GM20000 (cell line): ENCODE measurements at regions not wholly inside any gene's neighbourhood (a gene's known extent, or its start where the extent isn't known, plus 50 kb on each side); places are given as distances from the start of the nearest gene placed in this dataset.

ENCODE experiments used
- DNase-seq: peaks from one replicate; pipeline ENCODE4 v3.0.0; 2012; ENCODE audit warnings: low spot score
- TF ChIP-seq, protein P1 (sequence below): IDR thresholded peaks from 2 replicates; pipeline ENCODE4 v1.5.1; 2012; ENCODE audit warnings: mild to moderate bottlenecking, control low read depth; ENCODE audit errors: extremely low read depth, missing control alignments

DNA sequence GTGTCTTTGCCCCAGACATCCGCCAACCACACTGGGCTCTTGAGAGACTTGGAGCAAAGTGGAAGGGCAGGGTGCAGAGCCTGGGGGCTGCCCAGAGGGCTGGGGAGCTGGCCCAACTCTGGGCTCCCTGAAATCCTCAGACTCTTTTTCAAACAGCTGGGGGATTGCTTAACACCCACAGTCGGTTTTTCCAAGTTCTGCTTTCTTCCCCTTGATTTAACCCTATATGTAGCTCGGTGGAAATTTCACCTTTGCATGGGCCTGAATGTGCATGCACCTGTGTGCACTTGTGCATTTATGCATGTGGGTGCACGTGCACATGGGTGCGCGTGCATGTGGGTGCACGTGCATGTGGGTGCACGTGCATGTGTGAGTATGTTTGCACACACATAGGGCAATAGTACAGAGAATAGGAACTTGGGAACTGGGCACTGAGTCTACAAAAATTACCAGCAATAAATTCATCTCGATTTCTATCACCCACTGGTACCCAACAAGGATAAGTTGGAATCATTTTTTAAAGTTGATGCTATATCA is 52.3 kb upstream of the RFLNA start:
- TF ChIP-seq, protein P1, sequence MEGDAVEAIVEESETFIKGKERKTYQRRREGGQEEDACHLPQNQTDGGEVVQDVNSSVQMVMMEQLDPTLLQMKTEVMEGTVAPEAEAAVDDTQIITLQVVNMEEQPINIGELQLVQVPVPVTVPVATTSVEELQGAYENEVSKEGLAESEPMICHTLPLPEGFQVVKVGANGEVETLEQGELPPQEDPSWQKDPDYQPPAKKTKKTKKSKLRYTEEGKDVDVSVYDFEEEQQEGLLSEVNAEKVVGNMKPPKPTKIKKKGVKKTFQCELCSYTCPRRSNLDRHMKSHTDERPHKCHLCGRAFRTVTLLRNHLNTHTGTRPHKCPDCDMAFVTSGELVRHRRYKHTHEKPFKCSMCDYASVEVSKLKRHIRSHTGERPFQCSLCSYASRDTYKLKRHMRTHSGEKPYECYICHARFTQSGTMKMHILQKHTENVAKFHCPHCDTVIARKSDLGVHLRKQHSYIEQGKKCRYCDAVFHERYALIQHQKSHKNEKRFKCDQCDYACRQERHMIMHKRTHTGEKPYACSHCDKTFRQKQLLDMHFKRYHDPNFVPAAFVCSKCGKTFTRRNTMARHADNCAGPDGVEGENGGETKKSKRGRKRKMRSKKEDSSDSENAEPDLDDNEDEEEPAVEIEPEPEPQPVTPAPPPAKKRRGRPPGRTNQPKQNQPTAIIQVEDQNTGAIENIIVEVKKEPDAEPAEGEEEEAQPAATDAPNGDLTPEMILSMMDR: no peak
- no peak for DNase-seq

DNA sequence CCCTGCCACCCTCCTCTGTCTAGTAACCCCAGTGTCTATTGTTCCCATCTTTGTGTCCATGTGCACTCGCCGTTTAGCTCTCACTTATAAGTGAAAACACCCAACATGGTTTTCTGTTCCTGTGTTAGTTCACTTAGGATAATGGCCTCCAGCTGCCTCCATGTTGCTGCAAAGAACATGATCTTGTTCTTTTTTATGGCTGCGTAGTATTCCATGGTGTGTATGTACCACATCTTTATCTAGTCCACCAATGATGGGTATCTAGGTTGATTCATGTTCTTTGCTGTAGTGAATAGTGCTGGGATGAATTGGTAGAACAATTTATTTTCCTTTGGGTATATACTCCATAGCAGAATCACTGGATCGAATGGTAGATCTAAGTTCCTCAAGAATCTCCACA is 51.0 kb upstream of the RFLNA start:
- TF ChIP-seq, protein P1: no peak
- DNase-seq: no peak
